SW 1271 (cell line): ENCODE measurements at regions not wholly inside any gene's neighbourhood (a gene's known extent, or its start where the extent isn't known, plus 50 kb on each side); places are given as distances from the start of the nearest gene placed in this dataset.

Experiments used
- DNase-seq, 2 experiments: peaks; one replicate each; lab custom pipeline; 2025; lab: John Stamatoyannopoulos, UW

DNA sequence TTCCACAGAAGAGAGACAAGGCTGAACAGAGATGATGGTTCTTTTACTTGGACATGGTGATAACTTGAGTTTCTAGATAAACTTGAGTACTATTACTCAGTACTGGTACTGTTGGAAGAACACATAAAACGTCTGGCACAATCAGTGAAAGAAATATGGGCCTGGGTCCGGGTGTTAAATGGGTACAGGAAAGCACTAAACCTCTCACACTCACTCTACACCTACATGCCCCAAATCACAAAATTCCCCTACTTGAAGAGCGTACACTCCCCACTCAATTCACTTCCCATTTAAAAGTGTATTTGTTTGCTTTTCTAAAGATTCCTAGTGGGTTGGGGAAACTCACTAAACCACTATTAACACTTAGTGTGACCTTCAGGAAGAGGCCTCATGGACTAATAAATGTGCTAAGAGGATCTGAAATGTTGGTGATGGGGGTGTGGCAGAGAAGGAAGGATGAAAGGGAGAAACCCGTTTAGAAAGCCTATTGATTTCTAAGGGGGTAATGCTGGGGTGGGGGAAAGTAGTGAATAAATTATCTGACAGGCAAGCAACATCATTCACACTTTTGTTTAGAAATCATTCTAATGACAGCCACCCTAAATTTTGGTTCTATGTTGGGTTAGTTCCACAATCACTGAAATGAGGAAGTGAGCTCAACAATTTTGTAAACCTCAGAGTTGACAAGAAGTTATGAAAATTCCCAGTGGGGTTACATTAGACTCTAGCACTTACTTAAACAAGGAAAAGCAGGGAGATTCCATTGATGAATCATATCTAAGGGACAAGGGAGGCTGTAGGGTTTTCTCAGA, 222.6 kb upstream of the MARCKS start:
- no peak for DNase-seq

DNA sequence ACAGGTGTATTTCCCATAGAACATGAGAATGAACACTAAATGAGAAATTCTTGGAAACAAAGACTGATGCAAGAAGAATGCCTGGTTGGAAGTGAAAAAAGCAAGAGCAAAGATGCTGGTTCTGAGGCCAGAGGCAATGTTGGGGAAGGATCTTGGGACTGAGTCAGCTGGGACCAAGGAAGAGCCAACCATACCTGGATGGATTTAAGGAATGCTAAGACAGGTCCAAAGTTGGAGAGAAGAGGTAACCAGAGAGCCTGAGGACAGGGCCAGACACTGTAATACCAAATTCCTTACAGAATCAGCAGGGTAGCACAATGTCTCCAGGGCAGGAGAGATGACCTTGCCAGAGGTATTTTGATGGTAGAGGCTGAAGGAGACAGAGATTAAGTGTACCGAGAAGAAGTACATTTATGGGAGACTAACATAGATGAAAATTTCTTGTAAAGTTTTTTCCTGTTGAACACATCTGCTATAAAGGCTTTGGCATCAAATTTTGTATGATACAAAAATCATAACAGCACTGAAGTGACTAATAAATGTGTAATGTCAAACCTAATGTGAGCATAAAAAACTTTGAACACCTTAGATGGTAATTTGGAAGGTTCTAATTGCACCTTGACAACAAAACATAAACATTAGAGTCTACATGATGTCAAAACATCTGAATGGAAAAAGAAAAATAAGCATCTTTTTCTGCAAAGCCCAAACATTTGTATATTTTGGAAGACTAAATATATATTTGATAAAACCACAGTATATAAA, 221.7 kb upstream of the MARCKS start:
- DNase-seq = no peak

DNA sequence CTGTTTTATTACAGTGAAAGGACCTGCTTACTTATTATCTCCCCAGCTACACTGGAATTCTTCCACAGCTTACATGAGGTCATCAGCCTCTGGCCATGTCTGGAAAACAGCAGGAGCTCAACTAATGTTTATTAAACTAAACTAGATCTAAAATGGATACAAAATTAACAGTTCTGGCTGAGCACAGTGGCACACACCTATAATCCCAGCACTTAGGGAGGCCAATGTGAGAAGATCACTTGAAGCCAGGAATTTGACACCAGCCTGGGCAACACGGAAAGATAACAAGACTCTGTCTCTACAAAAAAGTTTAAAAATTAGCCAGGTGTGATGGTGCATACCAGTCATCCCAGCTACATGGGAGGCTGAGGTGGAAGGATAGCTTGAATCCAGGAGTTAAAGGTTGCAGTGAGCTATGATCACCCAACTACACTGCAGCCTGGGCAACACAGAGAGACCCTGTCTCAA, 220.8 kb upstream of the MARCKS start:
- DNase-seq = no peak

DNA sequence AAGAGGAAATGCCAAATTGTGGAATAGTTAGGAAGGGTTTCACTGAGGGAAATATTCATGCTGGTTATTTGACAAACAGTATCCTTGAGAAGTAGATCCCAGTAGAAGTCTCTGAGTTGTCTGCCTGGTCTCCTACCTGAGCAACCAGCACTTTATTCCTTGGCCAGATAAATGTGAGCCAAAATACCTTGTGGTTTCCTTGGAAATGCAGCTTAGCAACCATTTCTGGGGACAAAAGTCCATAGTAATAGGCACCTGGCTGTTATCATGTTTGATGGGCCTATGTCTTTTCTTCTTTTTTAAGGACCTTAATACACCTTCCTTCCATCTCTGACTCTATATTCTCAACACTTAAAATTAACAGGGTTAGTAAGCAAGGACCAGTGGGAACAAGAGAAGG, 217.1 kb upstream of the MARCKS start:
- no peak for DNase-seq

DNA sequence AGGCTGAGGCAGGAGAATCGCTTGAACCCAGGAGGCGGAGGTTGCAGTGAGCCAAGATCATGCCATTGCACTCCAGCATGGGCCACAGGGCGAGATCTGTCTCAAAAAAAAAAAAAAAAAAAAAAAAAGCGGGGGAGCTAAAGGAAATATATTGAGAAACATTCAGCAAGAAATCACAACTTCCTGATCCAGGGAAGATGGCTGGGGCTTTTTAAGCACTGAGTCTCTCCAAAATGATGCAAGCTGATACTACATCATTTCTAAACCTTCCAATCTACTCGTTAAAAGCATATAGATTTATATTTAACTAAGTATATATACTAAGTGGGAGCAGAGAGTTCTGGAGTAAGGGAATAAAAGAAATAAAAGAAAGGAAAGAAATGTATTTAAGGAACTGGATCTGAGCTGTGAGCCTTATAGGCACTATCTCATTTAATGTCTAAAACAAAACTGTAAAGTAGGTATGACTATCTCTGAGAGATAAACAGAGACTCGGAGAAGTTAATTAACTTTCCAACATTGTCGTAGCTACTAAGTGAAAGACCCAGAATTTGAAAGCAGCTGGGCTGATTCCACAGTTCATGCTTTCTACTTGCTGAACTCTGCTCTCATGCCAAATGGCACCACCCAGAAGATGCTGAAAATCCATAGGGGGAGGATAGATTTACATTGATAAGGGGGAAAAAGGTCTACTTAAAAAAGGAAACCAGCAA, 215.0 kb upstream of the MARCKS start:
- no peak for DNase-seq

DNA sequence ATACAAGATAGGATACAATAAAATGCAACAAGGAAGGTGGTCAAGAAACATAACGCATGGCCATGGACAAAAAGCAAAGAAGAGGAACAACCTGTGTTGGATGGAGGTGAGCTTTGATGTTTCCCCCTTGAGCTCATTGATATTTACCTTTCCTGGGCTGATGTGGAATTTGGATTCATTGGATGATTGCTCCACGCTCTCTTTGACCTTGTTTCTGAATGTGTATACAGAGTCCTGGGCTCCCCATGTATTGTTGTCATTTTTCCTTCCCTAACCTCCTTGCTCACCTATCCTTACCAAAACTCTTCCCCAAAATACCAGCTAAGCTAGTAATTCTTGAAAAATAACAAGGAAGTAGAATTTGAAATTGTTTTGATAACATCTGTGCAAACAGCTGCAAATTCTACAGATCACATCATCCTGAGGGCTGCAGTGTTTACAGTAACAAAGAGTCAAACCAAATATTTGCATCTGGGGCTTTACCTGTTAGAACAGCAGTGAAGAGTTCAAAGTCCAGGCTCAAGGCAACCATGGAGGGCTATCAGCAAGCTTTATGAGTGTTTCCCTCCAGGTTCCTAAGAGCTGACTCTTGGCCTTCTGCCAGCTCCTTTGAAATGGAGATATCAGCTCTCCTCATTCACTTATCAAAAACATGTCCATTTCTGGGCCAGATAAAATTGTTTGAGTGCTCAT, 214.3 kb upstream of the MARCKS start:
- DNase-seq = no peak

DNA sequence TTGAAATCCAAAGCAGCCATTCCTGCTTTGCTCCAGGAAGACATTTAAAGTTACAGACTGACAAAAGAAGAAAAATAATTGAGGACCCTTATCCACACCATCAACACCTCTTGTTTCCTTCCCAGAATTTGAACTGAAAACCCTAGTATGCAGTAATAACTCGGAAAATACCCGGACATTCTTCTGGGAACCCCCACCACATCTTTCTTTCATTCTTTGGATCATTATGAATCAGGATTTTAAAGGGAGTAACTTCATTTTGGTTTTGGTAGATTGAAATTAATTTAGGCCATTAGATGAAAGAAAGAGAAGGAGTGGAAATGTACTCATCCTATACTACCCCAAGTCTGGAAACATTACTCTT, 213.8 kb upstream of the MARCKS start:
- no peak for DNase-seq

DNA sequence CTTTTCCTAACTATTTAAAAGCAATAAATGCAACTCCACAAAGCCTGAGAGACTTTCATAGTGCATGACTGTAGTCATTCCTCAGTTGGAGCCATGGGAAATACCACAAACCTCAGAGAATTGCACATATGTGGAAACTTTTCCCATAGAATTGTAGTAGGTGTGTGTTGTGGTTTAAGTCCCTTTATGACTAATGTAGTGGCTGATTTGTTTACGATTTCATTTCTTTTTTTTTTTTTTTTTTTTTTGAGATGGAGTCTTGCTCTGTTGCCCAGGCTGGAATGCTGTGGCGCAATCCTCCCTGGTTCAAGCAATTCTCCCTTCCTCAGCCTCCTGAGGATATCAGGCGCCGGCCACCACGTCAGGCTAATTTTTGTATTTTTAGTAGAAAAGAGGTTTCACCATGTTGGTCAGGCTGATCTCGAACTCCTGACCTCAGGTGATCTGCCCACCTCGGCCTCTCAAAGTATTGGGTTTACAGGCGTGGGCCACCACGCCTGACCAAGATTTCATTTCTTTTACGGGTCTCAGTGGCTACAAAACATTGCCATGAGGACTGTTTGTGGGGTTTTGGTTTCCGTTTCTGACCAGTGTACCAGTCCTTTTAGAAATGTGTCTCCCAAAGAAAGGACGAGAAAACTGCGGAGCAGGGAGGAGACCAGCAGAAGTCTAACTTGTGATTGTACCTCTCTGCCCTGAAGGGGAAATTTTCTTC, 212.1 kb upstream of the MARCKS start:
- no peak for DNase-seq

DNA sequence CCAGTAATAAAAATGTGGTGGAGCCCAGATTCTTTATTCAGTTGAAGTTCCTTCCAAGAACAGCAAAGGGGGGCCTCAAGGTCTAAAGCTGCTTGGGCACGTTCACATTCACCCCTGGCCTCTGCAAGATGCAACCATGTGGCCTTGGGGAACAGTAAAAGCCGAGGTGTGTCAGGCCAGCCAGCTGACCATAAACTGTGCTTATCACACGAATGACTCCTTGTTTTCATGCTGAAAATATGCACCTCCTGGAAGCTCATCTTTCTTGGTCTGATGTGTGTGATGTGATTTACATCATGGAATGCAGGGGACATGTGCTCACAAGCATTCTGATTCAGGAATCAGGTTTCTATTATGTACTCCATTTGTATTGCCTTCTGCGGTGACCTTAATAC, 211.6 kb upstream of the MARCKS start:
- DNase-seq = no peak

DNA sequence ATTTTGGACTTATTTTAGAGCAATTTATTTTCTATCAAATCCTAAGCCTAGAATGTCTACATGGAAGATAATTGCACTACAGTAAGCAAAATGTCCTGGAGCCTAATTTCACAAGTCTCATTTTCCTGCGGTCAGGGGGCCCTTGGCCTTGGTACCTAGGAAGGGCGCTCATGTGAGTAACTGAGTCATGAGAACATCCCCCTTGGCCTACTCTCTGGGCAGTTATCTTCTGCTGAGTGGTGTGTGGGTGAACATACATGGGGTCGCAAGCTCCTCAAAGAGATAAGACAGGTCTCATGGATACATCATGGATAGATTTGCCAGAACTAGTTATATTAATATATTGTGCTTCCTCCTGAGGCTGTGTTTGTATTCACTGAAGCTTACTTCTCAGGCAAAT, 211.2 kb upstream of the MARCKS start:
- DNase-seq = no peak

DNA sequence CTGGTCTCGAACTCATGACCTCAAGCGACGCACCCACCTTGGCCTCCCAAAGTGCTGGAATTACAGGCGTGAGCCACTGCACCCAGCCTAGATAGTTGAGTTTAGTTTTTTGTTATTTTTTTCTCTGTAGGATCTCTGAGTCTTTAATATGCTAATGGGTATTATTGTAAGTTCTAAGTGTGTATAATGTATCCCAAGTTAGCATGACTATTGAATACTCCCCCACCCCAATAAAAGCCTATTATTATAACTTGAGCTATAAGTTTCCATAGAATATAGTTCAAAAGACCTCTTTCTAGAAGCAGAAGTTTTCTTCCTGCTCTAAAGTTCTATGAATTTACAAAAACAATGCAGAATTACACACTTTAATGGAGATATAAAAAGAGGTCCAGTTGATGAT, 210.4 kb upstream of the MARCKS start:
- no peak for DNase-seq

DNA sequence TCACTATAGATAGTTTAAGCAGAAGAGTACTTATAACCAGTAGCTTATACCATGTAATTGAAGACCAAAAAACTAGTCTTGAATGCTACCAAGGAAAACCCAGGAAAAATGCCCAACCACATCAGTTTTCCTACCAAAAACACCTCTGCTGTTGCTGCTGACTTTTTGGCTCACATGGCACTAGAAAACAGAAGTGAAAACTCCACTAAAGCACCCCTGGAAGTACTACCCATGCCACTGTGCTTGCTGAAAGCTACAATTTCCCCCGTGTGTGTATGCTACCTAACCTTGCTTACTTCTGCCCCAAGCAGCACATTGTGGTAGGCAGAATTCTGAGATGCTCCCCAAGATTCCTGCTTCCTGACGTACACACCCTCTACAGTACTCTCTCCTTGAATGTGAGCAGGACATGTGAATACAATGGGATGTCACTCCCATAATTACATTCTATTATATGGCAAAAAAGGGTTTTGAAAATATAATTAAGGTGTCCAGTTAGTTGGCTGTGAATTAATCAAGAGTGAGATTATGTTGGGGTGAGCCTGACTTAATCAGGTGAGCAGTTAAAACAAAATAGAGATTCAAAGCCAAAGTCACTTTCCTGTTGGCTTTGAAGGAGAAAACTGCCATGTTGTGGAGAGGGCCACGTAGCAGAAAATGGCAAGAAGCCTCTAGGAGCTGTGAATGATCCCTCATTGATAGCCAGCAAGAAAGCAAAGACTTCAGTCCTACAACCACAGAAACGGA, 209.8 kb upstream of the MARCKS start:
- no peak for DNase-seq

DNA sequence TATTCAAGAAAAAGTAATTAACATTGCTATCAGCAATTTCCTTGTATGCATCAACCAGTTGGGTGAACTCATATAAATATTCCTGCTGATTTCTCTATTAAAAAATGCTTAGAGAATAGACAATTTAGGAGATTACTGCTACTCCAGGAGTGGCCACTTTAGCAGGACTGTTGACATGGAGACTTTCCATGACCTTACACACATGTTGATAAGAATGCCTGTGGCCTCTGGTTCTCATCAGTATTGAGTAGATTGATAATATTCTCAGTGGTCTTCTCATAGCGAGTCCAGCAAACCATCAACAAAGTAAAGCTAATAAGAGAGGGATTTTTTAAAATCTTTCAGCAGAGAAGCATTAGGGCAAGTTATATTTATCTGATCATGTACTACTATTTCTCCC, 208.4 kb upstream of the MARCKS start:
- DNase-seq = no peak

DNA sequence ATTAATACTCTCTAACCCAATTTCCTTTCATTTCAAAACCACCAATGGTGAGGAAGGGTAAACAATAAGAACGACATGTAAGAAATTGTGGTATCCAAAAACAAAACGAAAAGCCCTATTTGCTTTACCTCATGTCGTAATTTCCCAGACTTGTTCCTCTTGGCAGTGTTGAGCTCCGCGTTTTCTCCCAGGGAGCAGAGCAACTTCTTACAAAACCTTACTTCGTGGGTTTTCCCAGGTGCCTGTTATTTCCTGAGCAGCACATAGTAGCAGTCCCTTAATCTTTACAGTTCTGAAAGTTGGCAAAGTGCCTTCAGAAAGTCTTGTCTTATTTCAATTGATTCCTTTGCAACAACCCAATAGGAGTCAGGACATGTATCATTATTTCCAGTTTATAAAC, 207.9 kb upstream of the MARCKS start:
- DNase-seq = no peak

DNA sequence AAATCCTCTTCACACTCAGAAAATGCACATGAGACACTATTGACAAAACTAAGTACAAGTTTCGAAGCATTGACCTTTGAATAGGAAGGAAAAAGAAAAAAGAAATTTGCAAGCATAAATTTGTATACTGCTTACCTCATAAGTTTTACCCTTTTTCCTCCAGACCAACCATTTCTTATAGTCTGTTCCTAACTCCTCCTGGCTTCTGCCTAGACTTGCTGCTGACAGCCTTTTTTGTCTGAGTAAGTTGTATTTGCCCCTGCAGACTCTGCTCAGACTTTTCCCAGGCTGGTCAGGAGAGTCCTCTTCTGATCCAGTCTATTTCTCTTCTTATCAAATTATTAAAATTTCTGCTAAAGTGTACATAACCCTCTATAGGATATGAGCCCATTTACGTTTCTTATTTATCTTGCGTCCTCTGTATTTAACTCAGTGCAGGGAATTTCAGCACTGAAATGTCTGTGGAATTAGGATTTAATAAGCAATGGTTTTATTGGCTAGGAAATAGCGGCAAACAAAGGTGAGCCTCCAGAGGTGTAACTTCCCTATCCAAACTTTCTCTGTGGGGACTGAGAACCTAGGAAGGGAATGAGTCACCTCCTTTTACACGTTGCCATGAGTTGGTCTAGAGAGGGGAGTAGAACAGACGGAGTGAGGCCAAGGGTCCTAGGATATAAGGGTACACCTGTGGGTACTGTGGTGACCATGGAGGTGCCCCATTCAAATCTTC, 207.1 kb upstream of the MARCKS start:
- DNase-seq = no peak

DNA sequence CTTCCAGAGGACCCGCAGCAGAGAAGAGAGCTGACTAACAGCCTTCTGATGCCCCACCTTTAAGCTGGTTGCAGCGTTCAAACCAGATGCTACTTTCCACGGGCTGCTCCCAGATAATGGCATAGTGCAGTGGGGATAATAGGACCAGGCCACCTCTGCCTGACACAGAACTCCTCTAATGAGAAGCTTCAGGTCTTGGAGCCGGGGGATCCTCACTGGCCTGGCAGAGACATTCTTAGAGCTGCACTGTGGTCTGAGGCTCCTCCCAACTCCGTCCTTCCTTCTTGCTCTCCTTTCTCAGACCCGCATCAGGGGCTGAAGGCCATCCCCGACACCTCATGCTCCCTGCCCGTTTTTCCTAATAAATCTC, 206.6 kb upstream of the MARCKS start:
- DNase-seq = no peak

DNA sequence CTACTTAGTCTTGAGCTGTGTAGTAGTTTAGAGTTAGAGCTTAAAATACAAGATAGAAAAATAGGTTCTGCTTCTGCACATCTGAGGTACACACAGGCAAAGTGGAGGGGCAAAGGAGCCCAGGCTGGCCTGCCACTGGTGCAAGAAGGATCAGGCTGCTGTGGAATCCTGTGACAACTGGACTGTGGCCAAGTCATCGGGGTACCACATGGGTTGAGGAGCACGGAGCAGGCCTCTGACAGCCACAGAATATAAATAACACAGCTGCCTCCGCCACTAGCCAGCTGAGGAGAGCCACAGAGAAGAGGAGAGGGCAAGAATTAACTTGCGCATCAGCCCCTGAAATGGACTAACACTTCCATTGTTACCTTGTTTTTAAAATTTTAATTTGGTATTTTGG, 206.0 kb upstream of the MARCKS start:
- DNase-seq = no peak

DNA sequence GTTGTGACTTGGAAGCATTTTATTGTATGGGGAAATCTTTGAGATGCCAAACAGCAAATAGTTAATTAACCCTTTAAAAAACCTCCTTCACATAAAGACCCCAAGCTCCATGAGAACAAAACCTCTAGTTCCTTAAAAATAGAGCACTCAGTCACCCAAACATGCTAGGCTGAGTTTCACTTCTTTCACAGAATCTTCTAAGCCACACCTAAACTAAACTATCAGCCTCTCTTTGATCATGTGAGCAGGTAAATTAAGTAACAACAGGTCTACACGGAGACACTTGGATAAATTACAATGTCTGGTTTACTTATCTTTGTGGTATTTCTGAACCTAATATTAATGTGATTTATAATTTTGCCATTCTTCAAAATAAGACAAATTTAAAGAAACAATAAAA, 205.2 kb upstream of the MARCKS start:
- no peak for DNase-seq

DNA sequence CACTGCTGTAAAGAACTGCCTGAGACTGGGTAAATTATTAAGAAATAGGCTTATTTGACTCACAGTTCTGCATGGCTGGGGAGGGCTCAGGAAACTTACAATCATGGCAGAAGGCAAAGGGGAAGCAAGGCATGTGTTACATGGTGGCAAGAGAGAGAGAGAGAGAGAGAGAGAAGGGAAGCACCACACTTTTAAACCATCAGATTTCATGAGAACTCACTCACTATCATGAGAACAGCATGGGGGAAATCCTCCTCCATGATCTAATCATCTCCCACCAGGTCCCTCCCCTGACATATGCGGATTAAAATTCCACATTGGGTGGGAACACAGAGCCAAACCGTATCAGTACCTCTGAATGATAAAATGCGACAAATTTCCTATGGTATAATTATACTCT, 203.9 kb upstream of the MARCKS start:
- no peak for DNase-seq

DNA sequence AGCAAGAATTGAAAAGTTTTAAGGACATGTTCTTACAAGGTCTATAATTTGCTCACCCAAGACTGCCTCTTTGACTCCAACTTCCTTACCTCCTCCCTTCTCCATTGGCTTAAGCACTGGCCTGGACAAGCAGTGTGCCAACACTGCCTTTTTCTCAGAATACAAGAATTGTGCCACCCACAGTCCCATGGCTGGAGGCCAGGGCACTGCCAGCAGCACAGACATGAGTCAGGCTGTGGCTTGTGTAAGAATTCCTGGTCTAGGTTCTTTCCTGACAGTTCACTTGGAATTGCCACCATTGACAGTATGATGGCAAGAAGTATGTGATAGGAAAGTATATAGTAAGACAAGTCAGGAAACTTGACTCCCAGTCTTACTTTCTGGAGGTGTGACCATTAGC, 202.7 kb upstream of the MARCKS start:
- peak; percentile 35 to 84 for DNase-seq
